Effector CD4-positive, alpha-beta T cell (primary cell): ENCODE measurements at regions not wholly inside any gene's neighbourhood (a gene's known extent, or its start where the extent isn't known, plus 50 kb on each side); places are given as distances from the start of the nearest gene placed in this dataset.
A peak's percentile ranks its signal among the peaks of the same experiment; 100 is the strongest.

Experiments used
- DNase-seq: peaks from one replicate; pipeline ENCODE4 v3.0.0-alpha.2; 2020

- no peak for DNase-seq
These were observed 105.3 kb downstream of the AKAIN1 start for GRCh38 chr18:5091741-5092140.

DNA sequence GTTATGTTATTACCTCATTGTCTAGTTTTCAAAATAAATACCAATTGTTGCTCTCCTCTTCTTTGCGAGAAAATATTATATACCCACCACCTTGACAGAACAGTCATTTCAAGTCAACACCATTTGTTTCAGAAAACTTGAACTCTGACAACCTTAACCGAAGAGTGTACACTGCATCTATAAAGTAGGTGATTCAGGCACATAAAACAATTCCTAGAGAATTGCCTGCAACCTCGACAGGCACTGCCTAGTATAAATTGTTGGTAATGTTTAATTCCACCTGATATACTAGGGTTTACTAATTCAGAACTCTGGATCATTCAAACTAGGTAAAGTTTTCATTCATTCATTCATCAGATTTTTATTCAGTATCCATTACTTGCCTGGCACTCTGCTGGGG is 121.8 kb downstream of the AKAIN1 start:
- DNase-seq, result no peak

GRCh38 chr18:5073026-5073944 is 123.8 kb downstream of the AKAIN1 start:
- no peak for DNase-seq

GRCh38 chr18:5068851-5069250 is 128.2 kb downstream of the AKAIN1 start:
- no peak for DNase-seq

GRCh38 chr18:5066380-5066977 is 130.6 kb downstream of the AKAIN1 start:
- DNase-seq, result no peak

- DNase-seq, result no peak
These were observed 131.4 kb downstream of the AKAIN1 start for GRCh38 chr18:5065615-5066014.

DNA sequence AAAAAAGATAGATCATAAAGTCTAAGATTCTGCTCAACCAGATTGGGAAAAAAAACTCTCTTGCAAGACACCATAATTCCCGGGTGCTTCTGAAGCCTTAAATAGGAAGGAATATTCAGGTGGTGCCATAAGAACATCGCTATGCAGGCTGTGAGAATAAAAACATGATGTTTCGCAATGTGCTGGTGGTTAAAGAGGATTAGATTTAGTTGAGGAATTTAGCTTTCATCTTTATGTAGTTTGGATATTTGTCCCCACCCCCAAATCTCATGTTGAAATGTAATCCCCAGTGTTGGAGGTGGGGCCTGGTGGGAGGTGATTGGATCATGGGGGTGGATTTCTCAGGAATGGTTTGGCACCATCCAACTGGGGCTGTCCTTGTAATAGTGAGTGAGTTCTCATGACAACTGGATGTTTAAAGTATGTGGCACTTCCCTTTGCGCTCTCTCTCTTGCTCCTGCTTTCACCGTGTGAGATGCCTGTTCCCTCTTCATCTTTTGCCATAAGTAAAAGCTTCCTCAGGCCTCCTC is 132.2 kb downstream of the AKAIN1 start:
- DNase-seq, result no peak

DNA sequence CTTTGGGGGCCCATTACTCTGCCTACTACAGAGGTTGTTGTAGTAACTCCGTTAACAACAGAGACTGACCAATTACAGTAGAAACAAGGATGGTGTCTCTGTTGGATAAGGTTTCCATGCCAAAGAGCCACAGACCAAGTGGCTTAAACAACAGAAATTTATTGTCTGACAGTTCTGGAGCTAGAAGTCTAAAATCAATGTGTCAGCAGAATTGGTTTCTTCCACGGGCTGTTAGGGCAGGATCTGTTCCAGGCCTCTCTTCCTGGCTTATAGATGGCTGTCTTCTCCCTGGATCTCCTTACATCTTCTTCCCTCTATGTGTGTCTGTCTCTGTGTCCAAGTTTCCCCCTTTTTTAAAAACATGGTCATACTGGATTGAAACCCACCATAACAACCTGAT is 135.3 kb downstream of the AKAIN1 start:
- DNase-seq, result no peak

- DNase-seq, result no peak
These were observed 136.5 kb downstream of the AKAIN1 start for GRCh38 chr18:5060543-5060942.

GRCh38 chr18:5059696-5060032 is 137.4 kb downstream of the AKAIN1 start:
- DNase-seq, result no peak

DNA sequence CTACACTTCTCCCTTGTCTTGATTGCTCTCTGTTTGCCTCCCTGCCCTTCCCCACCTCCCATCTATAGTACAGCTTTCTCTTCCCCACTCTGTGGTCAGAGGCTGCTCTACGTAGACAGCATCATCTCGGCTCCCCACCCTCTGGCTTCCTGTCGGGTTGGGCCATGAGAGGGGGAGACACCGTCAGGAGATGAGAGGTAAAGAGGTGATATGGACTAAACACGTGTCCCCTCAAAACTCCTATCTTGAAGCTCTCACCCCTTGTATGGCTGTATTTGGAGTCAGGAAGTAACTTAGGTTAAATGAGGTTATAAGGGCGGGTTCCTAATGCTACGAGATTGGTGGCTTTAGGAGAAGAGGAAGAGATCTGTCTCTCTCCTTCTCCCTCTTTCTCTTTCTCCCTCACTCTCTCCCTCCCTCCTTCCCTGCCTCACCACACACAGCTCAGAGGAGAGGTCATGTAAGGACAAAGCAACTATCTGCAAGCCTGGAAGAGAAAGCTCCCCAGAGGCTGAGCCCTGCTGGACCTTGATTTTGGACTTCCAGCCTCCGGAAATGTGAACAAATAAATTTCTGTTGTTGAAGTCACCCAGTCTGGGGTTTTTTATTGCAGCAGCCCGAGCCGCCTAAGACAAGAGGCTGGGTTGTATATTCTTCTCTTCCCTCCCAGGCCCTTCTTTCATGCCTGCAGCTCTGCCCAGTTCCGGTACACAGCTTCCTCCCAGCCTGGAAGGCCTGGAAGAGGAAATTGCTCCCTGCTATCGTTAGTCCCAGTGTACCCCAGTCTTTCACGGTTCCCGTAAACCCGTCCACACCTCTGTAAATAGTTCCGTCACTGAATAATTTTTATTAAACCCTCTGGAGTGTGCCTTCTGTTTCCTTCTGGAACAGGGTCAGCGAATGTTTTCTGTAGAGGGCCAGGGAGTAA is 138.0 kb downstream of the AKAIN1 start:
- peak; percentile 8 for DNase-seq

- DNase-seq, result peak; percentile 5
These were observed 139.4 kb downstream of the AKAIN1 start for GRCh38 chr18:5057386-5058348.

- no peak for DNase-seq
These were observed 144.6 kb downstream of the AKAIN1 start for GRCh38 chr18:5052491-5052890.

DNA sequence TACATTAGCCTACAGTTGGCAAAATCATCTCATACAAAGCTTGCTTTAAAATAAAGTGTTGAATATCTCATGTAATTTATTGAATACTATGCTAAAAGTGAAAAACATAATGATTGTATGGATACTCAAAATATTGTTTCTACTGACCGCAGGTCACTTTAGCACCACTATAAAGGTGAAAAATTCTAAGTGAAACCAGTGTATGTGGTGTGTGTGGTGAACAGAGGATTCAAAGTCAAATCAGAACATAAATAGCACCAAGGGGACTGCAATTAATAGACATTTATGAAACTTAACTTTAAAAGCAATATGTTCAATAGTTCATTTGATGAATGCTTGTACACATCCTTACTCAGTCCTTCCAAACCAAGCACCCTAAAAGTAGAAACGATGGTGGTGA is 145.8 kb downstream of the AKAIN1 start:
- DNase-seq, result no peak

- DNase-seq, result no peak
These were observed 147.9 kb downstream of the AKAIN1 start for GRCh38 chr18:5049124-5049523.

DNA sequence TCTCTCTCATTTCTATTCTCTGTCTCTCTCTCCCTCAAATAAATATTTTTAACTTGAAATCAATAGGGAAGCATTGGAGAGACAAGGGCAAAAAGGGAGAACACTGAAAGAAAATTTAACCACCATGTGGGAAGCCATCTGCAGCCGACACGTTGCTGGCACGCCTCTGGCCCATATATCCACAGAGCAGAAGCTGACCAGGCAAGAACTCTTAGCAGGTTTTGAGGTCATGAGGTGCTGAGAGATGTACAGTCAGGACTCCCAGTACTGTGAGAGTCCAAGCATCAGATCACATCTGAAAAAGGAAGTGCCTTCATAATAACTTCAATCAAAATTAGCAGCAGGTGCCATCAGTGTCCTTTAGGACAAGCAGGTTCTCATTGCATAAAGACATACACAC is 156.6 kb downstream of the AKAIN1 start:
- DNase-seq, result no peak

DNA sequence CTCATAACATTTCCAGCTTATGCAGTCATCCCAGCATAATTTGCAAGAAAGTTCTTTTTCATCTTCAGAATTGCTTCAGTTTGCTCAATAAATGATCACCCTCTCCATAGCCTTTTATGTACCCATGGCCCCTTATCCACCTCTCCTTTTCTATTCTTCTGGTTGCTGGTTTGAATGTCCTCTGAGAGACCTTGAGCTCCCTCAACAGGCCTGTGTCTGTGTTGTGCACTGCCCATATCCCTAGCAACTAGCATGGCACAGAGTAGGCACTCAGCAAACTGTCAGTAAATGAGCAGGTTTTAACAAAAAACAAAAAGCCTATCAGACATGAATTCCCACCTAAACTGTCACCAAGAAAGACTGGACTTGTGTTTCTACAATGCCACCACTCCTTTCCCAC is 160.5 kb downstream of the AKAIN1 start:
- DNase-seq, result no peak

GRCh38 chr18:5031216-5031615 is 165.8 kb downstream of the AKAIN1 start:
- DNase-seq, result no peak

DNA sequence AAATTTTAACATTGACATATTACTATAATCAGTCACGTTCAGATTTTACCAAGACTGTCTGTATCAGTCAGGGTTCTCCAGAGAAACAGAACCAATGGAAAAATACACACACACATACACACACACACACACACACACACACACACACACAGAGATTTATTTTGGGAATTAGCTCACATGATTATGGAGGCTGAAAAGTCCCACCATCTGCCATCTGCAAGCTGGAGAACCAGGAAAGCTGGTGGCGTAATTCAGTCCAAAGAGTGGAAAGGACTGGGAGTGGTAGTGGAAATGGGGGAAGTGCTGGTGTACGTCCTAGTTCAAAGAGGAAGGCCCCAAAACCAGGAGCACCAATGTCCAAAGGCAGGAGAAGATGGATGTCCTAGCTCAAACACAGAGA is 166.4 kb downstream of the AKAIN1 start:
- DNase-seq, result no peak

- DNase-seq, result no peak
These were observed 167.5 kb downstream of the AKAIN1 start for GRCh38 chr18:5029592-5029991.

- no peak for DNase-seq
These were observed 172.3 kb downstream of the AKAIN1 start for GRCh38 chr18:5024741-5025140.

DNA sequence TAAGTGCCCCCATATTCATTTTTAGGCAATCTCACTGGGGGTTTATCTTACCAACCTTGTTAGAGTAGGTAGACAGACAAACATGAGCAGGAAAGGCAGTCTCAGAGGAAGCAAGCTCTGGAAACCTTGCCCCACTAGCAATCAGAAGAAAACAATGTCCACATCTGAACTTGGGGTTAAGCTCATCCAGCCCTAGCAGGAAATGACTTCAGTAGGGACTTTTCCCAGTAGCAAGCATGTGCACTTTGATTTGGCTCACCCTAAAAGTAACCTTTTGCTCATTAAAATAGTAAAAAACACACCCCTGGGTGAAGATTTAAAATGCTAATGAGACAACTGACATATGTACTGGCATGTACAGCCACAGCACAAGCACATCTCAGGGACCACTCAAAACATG is 175.5 kb downstream of the AKAIN1 start:
- no peak for DNase-seq
